Spinal cord (tissue), 9 donors: ENCODE measurements at regions not wholly inside any gene's neighbourhood (a gene's known extent, or its start where the extent isn't known, plus 50 kb on each side); places are given as distances from the start of the nearest gene placed in this dataset.

Source experiments
- DNase-seq, 6 donors: peaks; one replicate each; pipeline versions ENCODE4 v3.0.0 to v3.0.0-alpha.2; 2013 to 2015; ENCODE audit warnings: low spot score in 6 of 6, low read depth in 4 of 6
- H3K27ac ChIP-seq: one replicate; pipeline ENCODE4 v1.5.1; 2013; ENCODE audit warnings: low read depth, low read length, control low read depth
- H3K27me3 ChIP-seq: one replicate; pipeline ENCODE4 v1.6.1; 2013; ENCODE audit warnings: low read length; ENCODE audit not compliant: control insufficient read depth, insufficient read depth
- H3K36me3 ChIP-seq: one replicate; pipeline ENCODE4 v1.6.1; 2013; ENCODE audit warnings: low read length; ENCODE audit not compliant: control insufficient read depth, insufficient read depth
- H3K4me1 ChIP-seq: one replicate; pipeline ENCODE4 v1.6.1; 2013; ENCODE audit warnings: low read length; ENCODE audit not compliant: control insufficient read depth, insufficient read depth
- H3K4me3 ChIP-seq: one replicate; pipeline ENCODE4 v1.5.1; 2013; ENCODE audit warnings: low read depth, low read length, control low read depth
- H3K9me3 ChIP-seq: one replicate; pipeline ENCODE4 v1.6.1; 2013; ENCODE audit warnings: low read length; ENCODE audit not compliant: control insufficient read depth, insufficient read depth
- WGBS: methylation state at CpG from one replicate; pipeline ENCODE4 v1.1.5; 2013; ENCODE audit warnings: missing lambda C conversion rate; ENCODE audit not compliant: insufficient coverage; 5-methylcytosine and 5-hydroxymethylcytosine counted together
- donor health status: healthy.

DNA sequence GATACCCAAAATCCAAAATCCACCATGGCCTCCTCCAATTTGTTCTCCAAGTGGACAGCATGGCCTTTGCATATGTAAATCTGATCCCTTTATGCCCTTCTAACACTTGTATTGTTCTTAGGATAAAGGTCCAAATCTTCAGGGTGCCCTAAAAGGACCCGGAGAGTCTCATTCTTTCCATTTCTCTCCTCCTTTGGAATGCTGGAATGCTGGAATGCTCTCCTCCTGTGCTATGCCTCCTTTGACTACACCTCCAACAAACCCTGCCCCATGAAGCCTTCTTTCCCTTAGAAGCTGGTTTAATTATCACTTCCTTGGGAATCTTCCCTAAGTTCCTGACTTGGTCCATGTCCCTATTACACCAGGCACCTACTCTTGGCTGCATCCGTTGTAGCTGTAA lies 484.8 kb upstream of the RUNX1 start:
- Histone ChIP-seq H3K36me3 (no peaks in the 10 kb centered on the region), H3K4me1 (peaks cover under 1% of the 10 kb centered on the region), H3K27me3 (no peaks in the 10 kb centered on the region), H3K27ac (no peak overlapping the region), H3K9me3 (no peaks in the 10 kb centered on the region), H3K4me3 (no peak overlapping the region)
- no peak for DNase-seq
- 67% methylated on average over 1 of the region's 2 CpGs for WGBS

DNA sequence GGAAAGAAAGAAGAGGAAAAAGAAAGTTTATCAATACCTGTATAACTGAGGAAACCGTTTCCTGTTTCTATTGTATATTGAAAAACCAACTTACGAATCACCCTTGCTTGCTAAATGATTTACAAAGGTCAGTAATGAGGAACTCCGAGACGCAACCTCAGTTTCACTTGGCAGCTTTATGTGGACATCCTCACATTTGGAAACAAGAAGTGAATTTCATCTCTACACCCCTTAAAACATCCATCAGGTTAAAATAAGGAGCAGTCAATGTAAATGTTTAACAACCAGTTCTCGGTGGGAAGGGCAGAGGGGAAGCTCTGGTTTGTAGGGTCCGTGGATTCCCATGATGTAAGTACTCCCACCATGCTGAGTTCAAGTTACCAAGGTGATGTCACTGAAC lies 481.7 kb upstream of the RUNX1 start:
- WGBS: 73% methylated on average over 2 of the region's 6 CpGs
- no peaks in the 10 kb centered on the region for H3K9me3 ChIP-seq
- H3K27me3 ChIP-seq: no peaks in the 10 kb centered on the region
- no peak overlapping the region for H3K4me3 ChIP-seq
- no peak overlapping the region for H3K27ac ChIP-seq
- H3K36me3 ChIP-seq: no peaks in the 10 kb centered on the region
- no peak for DNase-seq
- peaks cover 6% of the 10 kb centered on the region for H3K4me1 ChIP-seq

DNA sequence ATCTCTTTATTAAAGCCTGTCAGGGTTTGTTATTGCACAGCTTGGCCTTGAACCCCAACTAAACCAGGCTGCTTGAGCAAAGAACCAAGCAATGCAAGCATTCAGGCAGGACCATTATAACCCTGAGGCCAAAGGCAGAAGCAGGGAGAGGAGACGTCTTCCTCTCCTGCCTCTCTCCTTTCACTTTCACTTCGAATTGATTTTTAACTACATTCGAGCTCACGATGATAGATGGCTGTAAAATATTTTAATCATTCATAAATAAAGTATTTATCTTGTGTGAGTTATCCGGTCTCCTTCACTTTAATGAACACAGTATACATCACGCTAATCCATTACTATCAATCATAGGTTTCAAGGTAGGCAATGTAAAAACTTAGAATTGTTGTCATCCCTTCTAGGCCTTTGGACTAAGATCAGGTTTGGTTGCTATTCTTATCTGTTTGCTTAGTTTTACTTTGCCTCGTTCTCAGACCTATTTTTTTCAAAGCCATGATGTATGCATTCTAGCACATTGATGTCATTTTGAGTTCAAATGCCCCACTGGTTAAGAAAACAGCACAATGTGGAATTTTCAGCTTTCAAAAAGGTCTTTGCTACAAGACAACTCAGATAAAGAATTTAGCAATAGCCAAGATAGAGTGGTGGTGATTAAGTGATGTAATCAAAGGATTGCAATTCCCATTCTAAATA lies 480.2 kb upstream of the RUNX1 start:
- H3K4me3 ChIP-seq: no peak overlapping the region
- peaks cover 6% of the 10 kb centered on the region for H3K4me1 ChIP-seq
- DNase-seq: no peak
- H3K27ac ChIP-seq: peak overlapping the region; percentile 26
- no peaks in the 10 kb centered on the region for H3K9me3 ChIP-seq
- no CpG with 5 or more reads among the region's 7 CpGs for WGBS
- H3K36me3 ChIP-seq: no peaks in the 10 kb centered on the region
- no peaks in the 10 kb centered on the region for H3K27me3 ChIP-seq

DNA sequence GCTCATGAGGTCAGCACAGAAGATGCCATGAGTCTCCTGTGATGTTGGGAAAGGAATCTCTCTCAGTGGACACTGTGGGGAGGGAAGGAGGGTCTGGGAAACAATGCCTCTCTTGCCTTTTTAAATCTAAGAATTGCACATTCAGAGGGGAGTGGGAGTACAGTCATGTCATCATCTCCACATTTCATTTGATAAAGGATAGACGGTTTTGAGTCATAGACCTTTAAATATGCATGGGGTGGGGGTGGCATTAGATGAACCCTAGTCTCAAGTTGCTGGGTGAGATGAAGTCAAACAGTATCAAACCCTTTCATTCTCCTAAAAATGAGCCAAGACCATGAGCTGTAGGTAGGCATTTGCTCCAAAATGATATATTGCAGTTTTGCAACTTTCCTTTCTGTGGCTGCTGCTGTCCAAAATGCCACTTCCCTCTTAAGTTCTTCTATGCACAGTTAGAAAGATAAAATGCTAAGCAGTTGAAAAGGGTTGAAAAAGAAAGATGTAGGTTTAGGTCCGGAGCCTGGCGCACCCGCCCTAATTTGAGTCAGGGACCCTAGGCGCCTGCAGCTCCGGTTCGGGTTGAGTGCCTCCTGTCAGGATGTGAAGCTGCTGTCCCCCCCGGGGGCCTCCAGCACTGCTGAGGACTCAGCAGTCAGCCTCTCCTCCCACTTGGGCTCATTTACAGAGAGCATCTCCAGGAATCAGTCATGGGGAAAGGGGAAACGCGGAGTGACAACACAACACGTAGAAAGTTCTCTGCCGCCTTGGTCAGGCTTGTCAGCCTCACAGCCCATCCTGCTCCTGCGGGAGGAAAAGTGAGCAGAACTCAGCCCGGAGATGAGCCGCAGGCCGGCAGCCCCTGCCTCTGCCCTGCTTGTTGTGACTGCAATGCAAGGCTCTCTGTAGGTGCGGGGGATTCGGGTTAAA lies 479.3 kb upstream of the RUNX1 start:
- peak overlapping the region; percentile 26 for H3K27ac ChIP-seq
- no peak for DNase-seq
- H3K27me3 ChIP-seq: no peaks in the 10 kb centered on the region
- no peaks in the 10 kb centered on the region for H3K9me3 ChIP-seq
- no peaks in the 10 kb centered on the region for H3K36me3 ChIP-seq
- peaks cover 6% of the 10 kb centered on the region for H3K4me1 ChIP-seq
- 71% methylated on average over 17 of the region's 18 CpGs for WGBS
- no peak overlapping the region for H3K4me3 ChIP-seq

DNA sequence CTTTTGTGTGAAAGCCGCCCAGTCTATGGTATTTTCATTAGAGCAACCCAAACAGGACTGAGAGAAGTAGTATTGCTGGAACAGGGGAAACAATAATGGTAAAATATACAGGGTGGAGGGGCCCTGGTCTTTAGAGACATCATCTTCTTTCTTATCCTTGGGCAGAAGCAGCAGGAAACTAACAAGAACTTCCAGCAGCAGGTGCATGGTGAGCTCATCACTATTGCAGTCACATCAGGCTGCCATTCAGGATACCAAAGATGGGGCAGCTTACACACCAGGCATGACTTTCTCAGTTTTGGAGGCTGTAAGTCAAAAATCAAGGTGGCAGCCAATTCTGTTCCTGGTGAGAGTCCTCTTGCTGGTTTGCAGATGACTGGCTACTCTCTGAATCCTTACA lies 478.3 kb upstream of the RUNX1 start:
- Histone ChIP-seq H3K27ac (no peak overlapping the region), H3K4me3 (no peak overlapping the region), H3K4me1 (peaks cover 6% of the 10 kb centered on the region), H3K9me3 (no peaks in the 10 kb centered on the region), H3K27me3 (no peaks in the 10 kb centered on the region), H3K36me3 (no peaks in the 10 kb centered on the region)
- no peak for DNase-seq
- no CpG with 5 or more reads among the region's 1 CpG for WGBS

DNA sequence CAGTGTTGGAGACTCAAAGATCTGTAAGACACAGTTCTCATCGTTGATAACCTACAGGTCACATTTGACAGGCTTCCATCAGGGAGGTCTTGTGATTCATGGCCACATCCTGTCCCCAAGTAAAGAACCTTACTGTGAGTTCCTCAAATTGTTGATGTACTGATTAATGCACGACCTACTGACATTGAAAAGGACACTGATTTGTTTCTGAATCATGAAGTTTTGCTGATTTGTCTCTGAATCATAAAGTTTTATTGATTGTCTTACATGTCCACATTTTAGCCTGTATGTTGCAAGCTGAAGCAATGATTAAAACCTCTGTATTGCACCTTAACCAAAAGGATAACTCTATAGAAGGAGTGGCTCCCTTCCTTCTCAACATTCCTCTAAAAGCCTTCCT lies 476.3 kb upstream of the RUNX1 start:
- H3K4me1 ChIP-seq: peaks cover 6% of the 10 kb centered on the region
- H3K36me3 ChIP-seq: no peaks in the 10 kb centered on the region
- no peaks in the 10 kb centered on the region for H3K9me3 ChIP-seq
- 89% methylated on average over 1 of the region's 2 CpGs for WGBS
- no peak for DNase-seq
- H3K27ac ChIP-seq: no peak overlapping the region
- H3K4me3 ChIP-seq: no peak overlapping the region
- H3K27me3 ChIP-seq: no peaks in the 10 kb centered on the region

DNA sequence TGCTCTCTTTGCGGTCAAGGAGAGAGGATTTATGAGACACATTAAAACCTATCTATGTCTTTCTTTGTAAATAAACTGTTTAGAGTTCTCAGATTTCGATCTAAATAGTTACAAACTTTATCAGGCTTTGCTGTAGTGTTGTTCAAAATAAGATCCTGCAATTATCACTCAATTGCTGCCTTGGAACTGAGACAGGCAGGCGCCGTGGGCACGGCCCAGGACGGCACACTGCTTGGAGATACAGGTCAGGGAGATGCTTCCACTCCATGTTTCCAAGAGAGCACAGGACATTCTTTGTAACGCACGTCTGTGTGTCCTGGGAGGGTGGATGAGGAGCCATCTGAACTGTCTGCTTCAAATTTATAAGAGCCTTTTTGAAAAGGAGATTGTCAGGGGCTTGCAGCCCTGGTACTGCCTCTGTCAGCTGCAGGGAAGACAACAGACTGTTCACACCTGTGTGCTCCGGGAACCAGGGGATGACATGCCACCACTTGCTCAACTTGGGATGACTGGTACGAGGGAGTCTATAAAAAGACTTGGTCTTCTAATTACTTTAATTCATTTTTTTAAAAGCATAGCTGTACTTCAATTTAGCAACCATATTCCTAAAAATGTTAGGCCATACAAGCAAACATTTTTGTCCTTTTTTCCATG lies 472.9 kb upstream of the RUNX1 start:
- H3K4me1 ChIP-seq: no peaks in the 10 kb centered on the region
- no peaks in the 10 kb centered on the region for H3K9me3 ChIP-seq
- no peaks in the 10 kb centered on the region for H3K36me3 ChIP-seq
- no peak overlapping the region for H3K27ac ChIP-seq
- H3K27me3 ChIP-seq: no peaks in the 10 kb centered on the region
- no peak for DNase-seq
- 84% methylated on average over 8 of the region's 10 CpGs for WGBS
- H3K4me3 ChIP-seq: no peak overlapping the region

DNA sequence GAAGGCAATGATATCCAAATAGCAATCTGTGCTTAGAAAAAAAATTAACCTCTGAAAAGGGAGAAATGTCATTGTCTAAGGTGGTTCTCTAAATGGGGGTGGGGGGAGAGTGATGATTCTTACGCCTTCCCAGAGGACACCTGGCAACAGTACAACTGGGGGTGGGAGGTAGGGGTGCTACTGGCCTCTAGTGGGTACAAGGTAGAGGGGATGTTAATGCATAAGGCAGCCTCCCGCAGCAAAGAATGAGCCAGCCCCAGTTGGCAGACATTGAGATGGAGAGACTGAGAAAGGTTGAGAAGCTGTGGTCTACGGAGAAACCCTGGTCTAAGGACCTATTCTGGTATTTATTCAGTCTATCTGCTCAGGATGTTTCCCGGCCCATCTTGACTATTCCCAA lies 472.2 kb upstream of the RUNX1 start:
- no peak overlapping the region for H3K27ac ChIP-seq
- H3K36me3 ChIP-seq: no peaks in the 10 kb centered on the region
- H3K4me1 ChIP-seq: no peaks in the 10 kb centered on the region
- H3K27me3 ChIP-seq: no peaks in the 10 kb centered on the region
- DNase-seq: no peak
- 79% methylated on average over 4 of the region's 4 CpGs for WGBS
- H3K4me3 ChIP-seq: no peak overlapping the region
- no peaks in the 10 kb centered on the region for H3K9me3 ChIP-seq

DNA sequence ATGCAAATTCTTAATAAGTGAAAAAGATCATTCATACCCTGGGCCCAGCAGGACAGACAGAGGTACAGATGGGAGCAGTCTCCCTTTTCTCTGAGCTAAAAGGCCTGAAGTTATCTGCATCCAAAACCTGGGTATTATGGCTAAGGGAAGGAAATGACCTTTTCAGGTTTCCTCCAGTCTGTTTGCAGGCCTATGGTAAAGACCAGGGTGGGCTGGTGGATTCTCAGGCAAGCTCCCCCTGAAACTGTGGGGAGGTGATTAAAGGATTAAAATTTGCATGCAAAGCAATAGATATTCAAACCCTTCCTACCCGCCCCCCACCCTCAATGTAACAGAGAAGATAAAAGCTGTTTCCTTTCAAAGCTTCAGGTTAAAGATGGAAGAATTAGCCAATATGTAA lies 471.8 kb upstream of the RUNX1 start:
- no peaks in the 10 kb centered on the region for H3K27me3 ChIP-seq
- no peaks in the 10 kb centered on the region for H3K36me3 ChIP-seq
- DNase-seq: no peak
- H3K4me1 ChIP-seq: no peaks in the 10 kb centered on the region
- no peaks in the 10 kb centered on the region for H3K9me3 ChIP-seq
- no CpG with 5 or more reads among the region's 1 CpG for WGBS
- no peak overlapping the region for H3K4me3 ChIP-seq
- H3K27ac ChIP-seq: no peak overlapping the region
